ENCODE measurements at regions not wholly inside any gene's neighbourhood (a gene's known extent, or its start where the extent isn't known, plus 50 kb on each side); places are given as distances from the start of the nearest gene placed in this dataset.

GRCh38 chr15:37595426-37595970 lies 338.9 kb upstream of the TMCO5A start:
- TF ChIP-seq CTCF (IDR thresholded peaks at IDR 0.05; ENCODE audit: low read depth, low read length, missing input control) (no peak), EGR1 (IDR thresholded peaks at IDR 0.05; ENCODE audit: low read depth in 2 of 2) (no peak), MAX (IDR thresholded peaks at IDR 0.05) (no peak), TAF1 (conservative IDR thresholded peaks at IDR 0.05) (no peak), REST (IDR thresholded peaks at IDR 0.05) (no peak), RAD21 (IDR thresholded peaks at IDR 0.05) (no peak), GABPA (IDR thresholded peaks at IDR 0.05 in 1 of 2, conservative IDR thresholded peaks at IDR 0.05 in 1 of 2) (no peak)

Data from liver (tissue), 3 donors.